ENCODE measurements at regions not wholly inside any gene's neighbourhood (a gene's known extent, or its start where the extent isn't known, plus 50 kb on each side); places are given as distances from the start of the nearest gene placed in this dataset.

DNA sequence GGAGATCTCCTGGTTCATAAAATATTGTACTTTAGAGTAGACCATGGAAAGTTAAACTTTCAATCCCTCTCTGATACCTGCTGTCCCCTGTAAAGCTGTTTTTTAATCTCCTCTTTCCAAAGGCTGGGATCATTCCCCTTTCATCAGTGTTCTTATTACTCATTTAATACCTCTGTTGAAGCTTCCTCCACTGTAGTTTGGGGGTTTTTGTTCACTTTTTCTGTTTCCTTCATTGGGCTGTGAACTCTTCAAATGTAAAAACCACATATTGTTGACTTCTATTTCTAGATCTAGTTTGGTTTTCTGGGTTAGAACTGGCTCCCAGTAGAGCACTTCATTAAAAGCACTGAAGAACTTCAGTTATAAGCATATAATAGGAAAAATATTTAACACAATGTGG, 598.1 kb downstream of the RNF144A start:
- ATAC-seq = no peak
- TF ChIP-seq, protein P1, sequence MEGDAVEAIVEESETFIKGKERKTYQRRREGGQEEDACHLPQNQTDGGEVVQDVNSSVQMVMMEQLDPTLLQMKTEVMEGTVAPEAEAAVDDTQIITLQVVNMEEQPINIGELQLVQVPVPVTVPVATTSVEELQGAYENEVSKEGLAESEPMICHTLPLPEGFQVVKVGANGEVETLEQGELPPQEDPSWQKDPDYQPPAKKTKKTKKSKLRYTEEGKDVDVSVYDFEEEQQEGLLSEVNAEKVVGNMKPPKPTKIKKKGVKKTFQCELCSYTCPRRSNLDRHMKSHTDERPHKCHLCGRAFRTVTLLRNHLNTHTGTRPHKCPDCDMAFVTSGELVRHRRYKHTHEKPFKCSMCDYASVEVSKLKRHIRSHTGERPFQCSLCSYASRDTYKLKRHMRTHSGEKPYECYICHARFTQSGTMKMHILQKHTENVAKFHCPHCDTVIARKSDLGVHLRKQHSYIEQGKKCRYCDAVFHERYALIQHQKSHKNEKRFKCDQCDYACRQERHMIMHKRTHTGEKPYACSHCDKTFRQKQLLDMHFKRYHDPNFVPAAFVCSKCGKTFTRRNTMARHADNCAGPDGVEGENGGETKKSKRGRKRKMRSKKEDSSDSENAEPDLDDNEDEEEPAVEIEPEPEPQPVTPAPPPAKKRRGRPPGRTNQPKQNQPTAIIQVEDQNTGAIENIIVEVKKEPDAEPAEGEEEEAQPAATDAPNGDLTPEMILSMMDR (IDR thresholded peaks at IDR 0.05) = no peak

DNA sequence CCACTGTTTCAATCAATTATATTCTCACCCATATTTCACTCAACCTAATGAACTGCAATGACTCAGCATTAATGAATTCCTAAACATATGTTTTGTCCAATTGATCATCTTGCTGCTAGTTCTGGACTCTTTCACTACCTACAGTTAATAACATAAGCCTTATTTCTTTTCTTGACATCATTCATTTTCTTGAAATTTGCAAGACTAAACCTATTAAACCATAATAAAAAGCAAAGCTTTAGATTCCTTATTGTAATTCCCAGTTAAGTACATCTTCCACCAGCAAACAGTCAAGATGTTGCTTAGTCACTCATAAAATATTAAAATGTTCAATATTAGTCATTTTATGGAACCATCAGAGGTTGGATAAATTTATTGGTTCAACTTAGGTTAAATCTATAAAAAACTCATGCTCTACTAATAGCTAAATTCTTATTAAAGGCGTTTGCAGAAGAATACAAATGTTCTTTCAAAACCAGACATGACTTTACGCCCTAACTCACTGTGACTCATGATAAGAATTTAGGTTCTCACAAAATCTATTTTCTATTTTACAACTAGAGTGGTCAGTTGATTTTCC, 599.4 kb downstream of the RNF144A start:
- Histone ChIP-seq H3K9me3 (no peaks in the 10 kb centered on the region), H3K4me3 (no peak overlapping the region), H3K36me3 (ENCODE audit: low read depth) (no peaks in the 10 kb centered on the region), H3K4me1 (ENCODE audit: low read depth) (no peaks in the 10 kb centered on the region)
- ATAC-seq = no peak
- no peak for DNase-seq
- intact Hi-C loops (cut with DNase I, micrococcal nuclease) = no loop called here
- TF ChIP-seq, protein P1 (IDR thresholded peaks at IDR 0.05) = no peak

More for the DNA sequence above, 598.1 kb downstream of the RNF144A start:
- H3K4me1 ChIP-seq (ENCODE audit: low read depth) = no peaks in the 10 kb centered on the region
- H3K9me3 ChIP-seq = no peaks in the 10 kb centered on the region
- no peaks in the 10 kb centered on the region for H3K36me3 ChIP-seq (ENCODE audit: low read depth)
- DNase-seq = no peak
- intact Hi-C loops (cut with DNase I, micrococcal nuclease) = no loop called here
- no peak overlapping the region for H3K4me3 ChIP-seq

DNA sequence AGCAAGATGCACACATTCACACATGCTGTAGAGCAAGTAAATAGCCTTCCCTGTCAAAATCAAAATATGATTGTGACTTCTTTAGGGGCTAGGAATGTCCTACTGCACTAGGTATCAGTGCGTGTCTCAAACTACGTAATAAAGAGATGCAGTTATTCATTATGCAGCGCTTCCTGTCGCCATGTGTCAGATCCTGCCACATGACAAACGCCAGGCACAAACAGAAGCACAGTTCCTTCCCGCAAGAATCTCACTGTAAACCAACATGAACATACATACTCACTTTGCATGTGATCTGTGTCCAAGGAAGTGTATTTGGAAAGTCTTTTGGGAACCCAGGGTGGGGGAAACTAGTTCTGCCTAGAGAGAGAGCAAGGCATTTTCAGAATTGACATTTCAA, 599.9 kb downstream of the RNF144A start:
- DNase-seq = no peak
- peak; percentile 35 for ATAC-seq
- intact Hi-C loops (cut with DNase I, micrococcal nuclease) = no loop called here

DNA sequence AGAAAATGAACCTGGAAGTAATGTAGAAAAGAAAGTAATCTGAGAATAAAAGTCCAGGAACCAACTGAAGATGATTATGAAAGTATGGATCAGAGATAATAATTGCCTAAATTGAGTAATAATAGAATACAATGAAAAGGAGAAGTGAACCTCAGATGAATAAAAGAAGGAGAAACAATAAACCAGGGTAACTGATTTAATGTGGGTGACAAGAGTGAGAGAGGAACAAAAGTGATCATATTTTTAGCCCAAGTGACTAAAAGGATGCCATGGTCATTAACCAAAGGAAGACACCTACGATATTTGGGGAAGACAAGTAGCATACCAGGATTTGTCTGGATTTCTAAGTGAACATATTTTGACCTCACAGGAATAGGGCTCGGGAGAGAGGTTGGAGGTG, 600.6 kb downstream of the RNF144A start:
- Histone ChIP-seq H3K4me1 (ENCODE audit: low read depth) (no peaks in the 10 kb centered on the region), H3K9me3 (no peaks in the 10 kb centered on the region), H3K36me3 (ENCODE audit: low read depth) (no peaks in the 10 kb centered on the region), H3K4me3 (no peak overlapping the region)
- ATAC-seq = no peak
- TF ChIP-seq, protein P1 (IDR thresholded peaks at IDR 0.05) = no peak
- intact Hi-C loops (cut with DNase I, micrococcal nuclease) = no loop called here
- no peak for DNase-seq

More for the DNA sequence above, 599.9 kb downstream of the RNF144A start:
- no peaks in the 10 kb centered on the region for H3K4me1 ChIP-seq (ENCODE audit: low read depth)
- no peaks in the 10 kb centered on the region for H3K36me3 ChIP-seq (ENCODE audit: low read depth)
- no peak overlapping the region for H3K4me3 ChIP-seq
- H3K9me3 ChIP-seq = no peaks in the 10 kb centered on the region
- TF ChIP-seq, protein P1 (IDR thresholded peaks at IDR 0.05) = no peak

DNA sequence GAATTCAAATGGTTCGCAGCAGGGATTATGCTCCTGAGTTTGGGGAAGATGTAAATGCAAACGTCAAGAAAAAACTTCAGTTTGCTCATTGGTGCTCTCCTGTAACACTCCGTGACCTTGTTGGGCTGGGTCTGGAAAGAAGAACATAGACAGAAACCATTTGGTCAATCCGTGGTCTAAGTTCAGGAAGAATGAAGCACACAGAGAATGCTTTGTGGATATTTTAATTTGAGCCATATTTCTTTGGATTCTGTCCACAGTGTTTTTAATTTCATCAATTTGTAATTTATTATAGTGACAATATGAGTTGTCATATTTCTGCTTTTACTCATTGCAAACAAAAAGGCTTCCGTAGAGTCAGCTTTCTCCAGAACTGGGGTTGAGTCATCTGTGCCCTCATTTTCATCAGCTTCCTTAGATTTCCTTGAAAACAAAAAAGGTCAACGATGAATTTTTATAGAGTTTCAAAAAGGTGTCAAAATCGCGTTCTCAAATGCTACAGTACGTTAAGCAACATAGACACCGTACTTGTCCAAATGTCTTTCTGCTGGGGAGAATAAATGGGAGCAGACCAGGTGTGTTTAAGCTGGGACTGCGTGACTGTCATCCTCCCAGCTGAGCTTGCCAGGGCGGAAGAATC, 606.4 kb downstream of the RNF144A start:
- H3K9me3 ChIP-seq = no peaks in the 10 kb centered on the region
- ATAC-seq = no peak

More for the DNA sequence above, 606.4 kb downstream of the RNF144A start:
- Histone ChIP-seq H3K4me1 (ENCODE audit: low read depth) (no peaks in the 10 kb centered on the region), H3K4me3 (no peak overlapping the region), H3K36me3 (ENCODE audit: low read depth) (no peaks in the 10 kb centered on the region)
- DNase-seq = no peak
- intact Hi-C loops (cut with DNase I, micrococcal nuclease) = no loop called here
- TF ChIP-seq, protein P1 (IDR thresholded peaks at IDR 0.05) = no peak

All from mucosa of descending colon (tissue), 3 donors.